ENCODE measurements at regions not wholly inside any gene's neighbourhood (a gene's known extent, or its start where the extent isn't known, plus 50 kb on each side); places are given as distances from the start of the nearest gene placed in this dataset.

GRCh38 chrX:150155436-150156035, 207.6 kb upstream of the MAMLD1 start:
- no peak for TF ChIP-seq CTCF (IDR thresholded peaks at IDR 0.05)
- TF ChIP-seq POLR2A (IDR thresholded peaks at IDR 0.05): no peak

All from right lobe of liver (tissue), 4 donors.